CD4-positive, CD25-positive, alpha-beta regulatory T cell (primary cell): ENCODE measurements at regions not wholly inside any gene's neighbourhood (a gene's known extent, or its start where the extent isn't known, plus 50 kb on each side); places are given as distances from the start of the nearest gene placed in this dataset.

Experiments used
- ATAC-seq, 2 donors: fragments of 150-1000 bp; cut with Tn5 transposase; one replicate each; pipeline ENCODE4 v1.10.0; 2021; ENCODE audit warnings: low read depth in 2 of 2, moderate number of reproducible peaks in 2 of 2, moderate library complexity in 1 of 2
- DNase-seq, 3 donors: peaks; one replicate each; pipeline versions ENCODE4 v3.0.0 to v3.0.0-alpha.2; 2012 to 2022; ENCODE audit warnings: mixed read lengths in 1 of 3
- H3K27ac ChIP-seq: one replicate; pipeline ENCODE4 v1.7.0; 2013; ENCODE audit warnings: mild to moderate bottlenecking, low read length; ENCODE audit not compliant: insufficient read depth, poor library complexity, severe bottlenecking
- H3K27me3 ChIP-seq: one replicate; pipeline ENCODE4 v1.7.0; 2013; ENCODE audit warnings: low read length; ENCODE audit not compliant: control insufficient read depth, insufficient read depth
- H3K36me3 ChIP-seq: one replicate; pipeline ENCODE4 v1.7.0; 2013; ENCODE audit warnings: mild to moderate bottlenecking, low read length, moderate library complexity; ENCODE audit not compliant: control insufficient read depth, insufficient read depth
- H3K4me1 ChIP-seq: 2 replicates; pipeline ENCODE4 v1.7.0; 2013; ENCODE audit warnings: mild to moderate bottlenecking, low read length; ENCODE audit not compliant: insufficient read depth, control insufficient read depth, poor library complexity, severe bottlenecking
- H3K4me3 ChIP-seq: one replicate; pipeline ENCODE4 v1.7.0; 2013; ENCODE audit warnings: low read depth, mild to moderate bottlenecking, low read length, moderate library complexity
- H3K9me3 ChIP-seq, 2 experiments: 1 replicate in 1 of 2; 2 replicates in 1 of 2; pipeline ENCODE4 v1.7.0; 2013; ENCODE audit warnings: low read length in 2 of 2, mild to moderate bottlenecking in 1 of 2, moderate library complexity in 1 of 2; ENCODE audit not compliant: control insufficient read depth in 2 of 2
- H3K27ac Mint-ChIP-seq, 3 donors: one replicate each; pipeline ENCODE4 v1.8.0; 2020 to 2022; ENCODE audit warnings: mild to moderate bottlenecking in 3 of 3, mixed read lengths in 3 of 3, moderate library complexity in 2 of 3
- H3K27me3 Mint-ChIP-seq: one replicate; pipeline ENCODE4 v1.8.0; 2022; ENCODE audit warnings: mild to moderate bottlenecking, mixed read lengths
- H3K36me3 Mint-ChIP-seq: one replicate; pipeline ENCODE4 v1.8.0; 2020; ENCODE audit warnings: mixed read lengths
- H3K4me1 Mint-ChIP-seq, 4 donors: one replicate each; pipeline ENCODE4 v1.8.0; 2020 to 2022; ENCODE audit warnings: mixed read lengths in 4 of 4, mild to moderate bottlenecking in 1 of 4
- H3K4me3 Mint-ChIP-seq, 4 donors: one replicate each; pipeline ENCODE4 v1.8.0; 2020 to 2022; ENCODE audit warnings: mild to moderate bottlenecking in 4 of 4, mixed read lengths in 4 of 4, moderate library complexity in 3 of 4
- H3K9me3 Mint-ChIP-seq, 7 donors: one replicate each; pipeline ENCODE4 v1.8.0; 2020 to 2022; ENCODE audit warnings: mixed read lengths in 7 of 7, mild to moderate bottlenecking in 3 of 7, moderate library complexity in 2 of 7

DNA sequence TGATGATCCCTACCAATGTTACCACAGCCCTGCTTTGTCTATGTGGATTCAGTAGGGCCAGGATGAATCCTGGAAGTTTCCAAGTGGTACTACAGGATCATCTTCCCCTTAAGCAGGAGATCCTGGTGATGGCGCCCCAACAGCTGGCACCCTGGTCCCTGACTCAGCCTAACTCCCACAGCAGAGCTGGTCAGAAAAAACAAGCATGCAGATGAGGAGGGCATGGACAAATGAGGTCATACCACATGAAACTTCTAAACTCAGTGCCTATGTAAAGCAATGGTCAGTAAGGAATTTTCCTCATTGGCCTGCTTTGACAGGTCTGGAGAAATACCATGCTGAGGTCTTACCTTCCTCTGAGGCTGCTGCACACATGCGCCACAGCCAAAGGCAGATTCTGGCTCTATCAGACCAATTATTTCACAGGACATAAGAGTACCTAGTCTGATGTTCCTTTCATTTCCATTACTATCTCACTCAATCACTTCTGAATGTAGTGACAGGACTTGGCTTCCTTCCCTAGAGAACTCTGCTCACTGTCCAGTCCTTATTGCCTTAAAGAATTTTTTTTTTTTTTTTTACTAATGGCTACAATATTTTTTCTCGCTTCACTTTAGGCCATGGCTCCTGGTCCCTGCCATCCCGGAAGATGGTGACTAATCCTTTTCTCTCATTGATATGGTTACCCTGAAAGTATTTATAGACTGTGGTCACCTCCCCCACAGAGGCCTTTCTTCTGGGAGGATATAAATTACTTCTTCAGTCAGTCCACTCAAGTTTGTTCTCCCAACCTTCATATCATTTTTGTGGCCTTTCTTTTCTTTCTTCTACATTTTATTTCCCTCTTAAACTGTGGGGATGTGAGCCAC is 525.2 kb upstream of the PSMD7 start:
- Mint-ChIP-seq H3K9me3 (peaks cover 0 to 8% (median 3%) of the 10 kb centered on the region in 7 donors), H3K36me3 (no peaks in the 10 kb centered on the region), H3K4me3 (no peak overlapping the region), H3K4me1 (no peaks in the 10 kb centered on the region), H3K27me3 (no peaks in the 10 kb centered on the region), H3K27ac (no peak overlapping the region)
- Histone ChIP-seq H3K36me3 (no peaks in the 10 kb centered on the region), H3K27ac (no peak overlapping the region), H3K4me1 (no peaks in the 10 kb centered on the region), H3K4me3 (no peak overlapping the region), H3K9me3 (no peaks in the 10 kb centered on the region), H3K27me3 (no peaks in the 10 kb centered on the region)
- no peak for ATAC-seq
- DNase-seq: no peak

DNA sequence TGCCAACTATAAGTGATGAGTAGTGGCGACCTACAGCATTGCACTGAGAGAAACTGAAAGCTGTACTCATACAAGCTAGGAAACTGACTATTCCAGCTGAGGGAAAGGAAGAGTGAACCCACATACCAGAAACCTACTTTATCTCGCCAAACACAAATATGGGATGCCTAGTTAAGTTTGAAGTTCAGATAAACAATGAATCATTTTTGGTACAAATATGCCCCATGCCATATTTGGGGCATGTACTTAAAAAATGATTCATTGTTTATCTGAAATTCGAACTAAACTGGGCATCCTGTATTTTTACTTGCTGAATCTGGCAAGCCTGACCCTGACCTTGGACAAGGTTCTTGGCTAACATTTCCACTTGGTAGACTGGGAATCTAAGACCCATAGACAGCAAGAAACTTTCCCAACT is 527.8 kb upstream of the PSMD7 start:
- ATAC-seq (no peak), DNase-seq (no peak)
- Histone ChIP-seq H3K27me3 (no peaks in the 10 kb centered on the region), H3K4me3 (no peak overlapping the region), H3K27ac (no peak overlapping the region), H3K9me3 (no peaks in the 10 kb centered on the region), H3K4me1 (no peaks in the 10 kb centered on the region), H3K36me3 (no peaks in the 10 kb centered on the region)
- no peaks in the 10 kb centered on the region for H3K36me3 Mint-ChIP-seq
- H3K4me1 Mint-ChIP-seq: no peaks in the 10 kb centered on the region
- no peak overlapping the region for H3K4me3 Mint-ChIP-seq
- no peaks in the 10 kb centered on the region for H3K27me3 Mint-ChIP-seq
- H3K9me3 Mint-ChIP-seq: peaks cover 0 to 9% (median 5%) of the 10 kb centered on the region in 7 donors
- H3K27ac Mint-ChIP-seq: no peak overlapping the region

DNA sequence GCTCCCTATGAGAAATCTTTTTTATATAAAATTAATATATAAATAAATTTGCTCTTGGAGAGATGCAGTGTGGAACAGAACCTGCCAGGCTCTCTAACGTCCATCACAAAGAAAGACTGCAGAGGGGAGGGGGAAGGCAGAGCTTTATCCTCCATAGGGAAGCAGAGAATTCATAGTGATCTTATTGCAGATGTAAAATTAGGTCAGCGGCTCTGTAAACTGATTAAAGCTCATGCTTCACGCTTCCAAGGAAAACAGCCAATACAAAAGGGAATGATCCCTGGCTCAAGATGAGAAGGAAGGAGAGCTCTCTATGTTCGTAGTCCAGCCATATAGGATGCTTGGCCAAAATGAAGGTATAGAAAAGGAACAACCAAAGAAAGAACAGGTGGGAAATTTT is 532.3 kb upstream of the PSMD7 start:
- ATAC-seq (no peak), DNase-seq (no peak)
- H3K9me3 Mint-ChIP-seq: peaks cover 0 to 18% (median 4%) of the 10 kb centered on the region in 7 donors
- H3K27me3 ChIP-seq: no peaks in the 10 kb centered on the region
- no peak overlapping the region for H3K4me3 ChIP-seq
- no peaks in the 10 kb centered on the region for H3K27me3 Mint-ChIP-seq
- H3K27ac ChIP-seq: no peak overlapping the region
- H3K4me1 ChIP-seq: no peaks in the 10 kb centered on the region
- H3K36me3 Mint-ChIP-seq: no peaks in the 10 kb centered on the region
- no peak overlapping the region for H3K4me3 Mint-ChIP-seq
- no peaks in the 10 kb centered on the region for H3K9me3 ChIP-seq
- H3K4me1 Mint-ChIP-seq: no peaks in the 10 kb centered on the region
- H3K36me3 ChIP-seq: no peaks in the 10 kb centered on the region
- no peak overlapping the region for H3K27ac Mint-ChIP-seq

DNA sequence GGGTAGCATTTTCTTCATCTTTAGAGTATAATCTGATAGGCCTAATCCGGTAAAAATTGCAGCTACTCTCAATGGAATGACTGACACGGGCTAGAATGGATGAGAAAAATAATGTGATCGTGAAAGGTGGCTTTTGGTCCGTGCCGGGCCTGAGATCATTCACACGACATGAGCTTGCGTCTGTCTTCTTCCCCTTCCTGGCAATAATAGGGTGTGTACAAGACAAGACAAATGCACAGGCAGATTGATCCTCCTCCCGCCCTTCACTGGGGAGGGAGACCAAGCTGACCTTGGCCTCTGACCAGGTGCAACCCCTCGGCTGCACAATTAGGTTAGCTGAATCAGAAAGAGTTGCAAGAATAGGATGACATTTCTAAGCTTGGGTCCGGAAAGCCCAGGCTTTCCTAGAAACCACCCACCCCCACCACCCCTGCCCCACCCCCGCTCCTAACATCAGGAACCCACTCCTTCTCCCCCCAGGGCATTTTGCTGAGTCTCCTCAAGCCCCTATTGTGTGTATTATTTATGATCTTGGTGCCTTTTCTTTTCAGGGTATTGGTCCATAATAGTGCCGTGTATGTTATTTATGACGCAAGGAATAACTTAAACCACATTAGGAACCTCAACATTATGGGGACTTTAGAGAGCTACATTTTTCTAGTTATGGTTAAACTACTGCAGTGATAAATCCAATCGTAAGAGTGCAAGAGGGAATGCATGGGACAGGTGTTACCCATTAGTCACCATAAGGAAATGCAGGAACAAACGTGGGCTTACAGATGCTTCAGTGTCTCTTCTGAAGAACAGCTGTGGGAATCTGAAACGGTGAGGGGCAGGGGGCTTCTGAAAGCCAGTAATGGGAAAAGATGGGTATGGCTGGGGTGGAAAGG is 540.1 kb upstream of the PSMD7 start:
- peaks cover 0 to 23% (median 3%) of the 10 kb centered on the region in 7 donors for H3K9me3 Mint-ChIP-seq
- ATAC-seq (no peak), DNase-seq (no peak)
- Histone ChIP-seq H3K4me1 (no peaks in the 10 kb centered on the region), H3K4me3 (no peak overlapping the region), H3K9me3 (peaks cover 4 to 6% of the 10 kb centered on the region in 2 experiments), H3K27me3 (no peaks in the 10 kb centered on the region), H3K27ac (no peak overlapping the region), H3K36me3 (no peaks in the 10 kb centered on the region)
- no peaks in the 10 kb centered on the region for H3K4me1 Mint-ChIP-seq
- no peaks in the 10 kb centered on the region for H3K27me3 Mint-ChIP-seq
- no peaks in the 10 kb centered on the region for H3K36me3 Mint-ChIP-seq
- H3K4me3 Mint-ChIP-seq: no peak overlapping the region
- H3K27ac Mint-ChIP-seq: no peak overlapping the region

DNA sequence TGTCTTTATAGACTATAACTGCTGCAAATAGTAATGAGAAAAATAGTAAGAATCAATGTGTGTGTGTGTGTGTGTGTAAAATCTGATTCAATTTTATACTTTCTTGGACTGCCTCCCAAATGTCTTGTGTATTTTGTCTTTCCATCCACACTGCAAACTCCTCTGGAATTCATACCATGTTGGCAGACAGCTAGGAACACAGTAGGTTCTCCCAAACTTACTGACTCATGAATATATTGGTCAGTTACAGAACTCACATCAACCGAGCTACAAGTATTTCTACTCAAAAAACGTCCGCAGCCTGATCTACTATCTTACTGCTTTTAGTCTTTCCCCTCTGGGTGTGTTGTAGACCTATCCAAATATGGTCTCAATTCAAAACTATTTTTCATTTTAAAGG is 542.7 kb upstream of the PSMD7 start:
- Mint-ChIP-seq H3K27ac (no peak overlapping the region), H3K9me3 (peaks cover 0 to 11% (median 2%) of the 10 kb centered on the region in 7 donors), H3K4me3 (no peak overlapping the region), H3K36me3 (no peaks in the 10 kb centered on the region), H3K4me1 (no peaks in the 10 kb centered on the region), H3K27me3 (no peaks in the 10 kb centered on the region)
- Histone ChIP-seq H3K4me3 (no peak overlapping the region), H3K27me3 (no peaks in the 10 kb centered on the region), H3K27ac (no peak overlapping the region), H3K4me1 (no peaks in the 10 kb centered on the region), H3K36me3 (no peaks in the 10 kb centered on the region), H3K9me3 (peaks cover 2 to 4% of the 10 kb centered on the region in 2 experiments)
- ATAC-seq: no peak
- no peak for DNase-seq

DNA sequence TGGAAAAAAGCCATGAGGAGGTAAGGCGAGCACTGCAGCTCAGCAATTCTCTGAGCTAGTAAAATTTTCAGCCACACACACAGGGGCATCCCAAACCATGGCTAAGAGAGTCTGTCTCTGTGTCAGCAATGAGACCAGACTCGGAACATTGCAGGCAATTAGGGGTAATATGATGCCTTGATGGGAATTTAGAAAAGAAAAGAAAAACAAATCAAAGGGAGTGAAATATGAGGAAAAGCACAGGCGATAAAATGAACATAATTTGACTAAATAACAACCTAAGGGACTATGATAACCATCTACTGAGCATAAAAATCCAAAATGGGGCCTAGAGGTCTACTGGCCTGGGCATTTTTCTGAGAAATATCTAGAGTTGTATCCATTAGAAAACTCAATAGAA is 546.0 kb upstream of the PSMD7 start:
- no peaks in the 10 kb centered on the region for H3K27me3 ChIP-seq
- no peaks in the 10 kb centered on the region for H3K4me1 ChIP-seq
- DNase-seq (no peak), ATAC-seq (no peak)
- no peaks in the 10 kb centered on the region for H3K36me3 ChIP-seq
- H3K9me3 Mint-ChIP-seq: peaks cover 0 to 7% (median 3%) of the 10 kb centered on the region in 7 donors
- no peak overlapping the region for H3K4me3 Mint-ChIP-seq
- no peak overlapping the region for H3K4me3 ChIP-seq
- H3K4me1 Mint-ChIP-seq: no peaks in the 10 kb centered on the region
- no peak overlapping the region for H3K27ac Mint-ChIP-seq
- H3K36me3 Mint-ChIP-seq: no peaks in the 10 kb centered on the region
- H3K27me3 Mint-ChIP-seq: no peaks in the 10 kb centered on the region
- no peaks in the 10 kb centered on the region for H3K9me3 ChIP-seq
- H3K27ac ChIP-seq: no peak overlapping the region

DNA sequence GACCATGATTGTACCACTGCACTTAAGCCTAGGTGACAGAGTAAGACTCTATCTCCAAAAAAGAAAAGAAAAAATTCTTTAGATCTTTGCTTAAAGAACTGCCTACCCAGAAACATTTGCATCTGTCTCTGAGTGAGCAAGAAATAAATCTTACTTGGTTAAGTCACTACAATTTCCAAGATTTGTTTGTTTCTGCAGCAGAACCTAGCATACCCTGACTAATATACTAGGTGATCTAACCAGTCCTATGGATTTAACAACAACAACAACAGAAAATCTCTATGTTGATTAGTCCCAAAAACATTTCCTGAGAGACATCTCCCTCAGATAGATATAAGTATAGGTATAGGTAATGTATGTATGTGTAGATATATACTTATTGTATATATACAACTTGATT is 549.3 kb upstream of the PSMD7 start:
- ATAC-seq (no peak), DNase-seq (no peak)
- Mint-ChIP-seq H3K4me3 (no peak overlapping the region), H3K27me3 (no peaks in the 10 kb centered on the region), H3K4me1 (no peaks in the 10 kb centered on the region), H3K36me3 (no peaks in the 10 kb centered on the region), H3K9me3 (peaks cover 0 to 6% (median 4%) of the 10 kb centered on the region in 7 donors), H3K27ac (no peak overlapping the region)
- H3K9me3 ChIP-seq: no peaks in the 10 kb centered on the region
- H3K27ac ChIP-seq: no peak overlapping the region
- H3K27me3 ChIP-seq: no peaks in the 10 kb centered on the region
- H3K4me3 ChIP-seq: no peak overlapping the region
- no peaks in the 10 kb centered on the region for H3K36me3 ChIP-seq
- no peaks in the 10 kb centered on the region for H3K4me1 ChIP-seq
